NCI-H146 (cell line): ENCODE measurements at regions not wholly inside any gene's neighbourhood (a gene's known extent, or its start where the extent isn't known, plus 50 kb on each side); places are given as distances from the start of the nearest gene placed in this dataset.

Source experiments
- DNase-seq: peaks from one replicate; lab custom pipeline; 2025; lab: John Stamatoyannopoulos, UW

DNA sequence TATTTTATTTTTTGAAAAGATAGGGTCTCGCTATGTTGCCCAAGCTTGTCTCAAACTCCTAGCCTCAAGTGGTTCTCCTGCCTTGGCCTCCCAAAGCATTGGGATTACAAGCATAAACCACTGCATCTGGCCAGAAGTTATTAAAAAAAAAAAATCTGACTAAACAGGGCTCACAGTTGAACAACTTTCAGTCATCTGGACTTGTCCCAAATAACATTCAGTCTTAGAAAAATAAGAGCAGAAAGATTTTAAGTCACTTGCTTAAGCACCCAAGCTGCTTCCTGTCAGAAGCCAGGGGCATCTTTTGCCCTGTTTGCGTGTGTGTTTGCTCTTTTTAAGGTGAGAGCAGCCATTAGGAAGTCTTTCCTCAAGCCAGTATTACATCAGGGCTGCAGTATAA is 286.8 kb downstream of the LMO4 start:
- no peak for DNase-seq

DNA sequence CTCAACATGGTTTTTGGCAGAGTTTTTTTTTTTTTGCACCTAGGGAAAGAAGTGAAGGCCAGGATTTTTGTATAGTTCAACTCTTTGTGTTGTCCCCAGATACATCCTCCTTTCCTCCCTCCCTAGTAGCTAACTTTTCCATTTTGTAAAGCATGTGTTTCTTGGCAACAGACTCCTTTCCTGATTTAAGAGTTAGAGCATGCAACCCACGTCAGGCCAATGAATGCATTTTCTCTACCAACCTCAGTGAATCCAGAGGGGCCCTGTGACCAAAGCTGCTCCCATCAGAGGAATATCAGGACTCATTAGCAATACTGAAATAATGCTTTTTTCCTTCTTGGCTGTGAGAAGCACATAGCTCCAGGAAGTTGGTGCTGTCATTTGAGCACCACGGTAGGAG is 287.2 kb downstream of the LMO4 start:
- no peak for DNase-seq

DNA sequence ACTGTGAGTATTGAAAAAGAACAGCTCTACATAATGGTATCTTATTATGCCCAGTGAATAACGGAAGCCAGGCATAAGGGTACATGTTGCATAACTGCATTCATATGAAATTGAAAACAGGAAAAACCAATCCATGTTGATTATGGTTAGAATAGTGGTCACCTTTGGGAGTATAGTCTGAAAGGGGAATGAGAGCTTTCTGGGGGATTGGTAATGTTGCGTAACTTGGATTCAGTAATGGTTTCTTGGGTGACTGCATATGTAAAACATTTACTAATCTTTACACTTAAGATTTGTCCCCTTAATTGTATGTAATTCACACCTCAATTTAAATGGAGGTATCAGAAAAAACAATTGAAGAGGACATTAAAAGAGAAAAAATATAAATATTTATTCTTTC is 292.1 kb downstream of the LMO4 start:
- DNase-seq = no peak

DNA sequence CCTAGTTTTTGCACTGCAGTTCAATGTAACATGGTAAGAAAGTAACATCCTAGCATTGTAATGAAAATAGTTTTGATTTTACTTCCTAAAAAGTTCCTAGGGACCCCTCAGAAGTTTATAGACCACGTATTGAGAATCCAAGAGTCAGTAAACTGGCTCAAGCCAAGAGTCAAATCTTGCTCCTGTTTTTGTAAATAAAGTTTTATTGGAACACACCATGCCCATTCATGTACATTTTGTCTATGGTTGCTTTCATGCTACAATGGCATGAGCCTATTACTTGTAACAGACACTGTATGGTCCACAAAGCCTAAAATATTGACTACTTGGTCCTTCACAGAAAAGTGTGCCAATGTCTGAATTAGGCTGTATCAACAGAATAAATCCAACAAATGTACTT is 301.0 kb downstream of the LMO4 start:
- no peak for DNase-seq

DNA sequence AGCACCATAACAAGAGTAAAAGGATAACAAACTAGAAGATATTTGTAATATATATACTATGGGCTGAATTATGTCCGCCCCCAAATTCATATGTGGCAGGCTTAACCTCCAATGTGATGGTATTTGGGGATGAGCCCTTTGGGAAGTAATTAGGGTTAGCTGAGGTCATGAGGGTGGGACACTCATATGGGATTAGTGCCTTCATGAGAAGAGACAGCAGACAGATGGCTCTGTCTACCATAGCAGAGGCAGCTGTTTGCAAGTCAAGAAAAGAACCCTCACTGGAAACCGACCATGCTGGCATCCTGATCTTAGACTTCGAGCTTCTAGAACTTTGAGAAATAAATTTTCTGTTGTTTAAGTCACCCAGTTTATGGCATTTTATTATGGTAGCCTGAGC is 303.6 kb downstream of the LMO4 start:
- DNase-seq = no peak

DNA sequence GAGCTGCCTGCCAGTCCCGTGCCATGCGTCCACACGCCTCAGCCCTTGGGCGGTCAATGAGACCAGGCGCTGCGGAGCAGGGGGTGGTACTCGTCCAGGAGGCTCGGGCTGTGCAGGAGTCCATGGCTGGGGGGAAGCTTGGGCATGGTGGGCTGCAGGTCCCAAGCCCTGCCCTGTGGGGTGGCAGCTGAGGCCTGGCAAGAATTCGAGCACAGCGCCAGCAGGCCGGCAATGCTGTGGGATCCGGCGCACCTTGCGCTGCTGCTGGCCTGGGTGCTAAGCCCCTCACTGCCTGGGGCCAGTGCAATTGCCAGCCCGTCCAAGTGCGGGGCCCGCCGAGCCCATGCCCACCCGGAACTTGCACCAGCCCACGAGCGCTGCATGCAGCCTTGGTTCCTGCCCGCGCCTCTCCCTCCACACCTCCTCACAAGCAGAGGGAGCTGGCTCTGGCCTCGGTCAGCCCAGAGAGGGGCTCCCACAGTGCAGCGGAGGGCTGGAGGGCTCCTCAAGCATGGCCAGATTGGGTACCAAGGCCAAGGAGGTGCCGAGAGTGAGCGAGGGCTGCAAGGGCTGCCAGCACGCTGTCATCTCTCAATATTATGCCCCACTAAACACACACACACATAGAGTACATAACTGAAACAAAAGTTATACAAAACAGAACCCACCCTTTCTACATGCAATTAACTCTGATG is 307.7 kb downstream of the LMO4 start:
- no peak for DNase-seq

DNA sequence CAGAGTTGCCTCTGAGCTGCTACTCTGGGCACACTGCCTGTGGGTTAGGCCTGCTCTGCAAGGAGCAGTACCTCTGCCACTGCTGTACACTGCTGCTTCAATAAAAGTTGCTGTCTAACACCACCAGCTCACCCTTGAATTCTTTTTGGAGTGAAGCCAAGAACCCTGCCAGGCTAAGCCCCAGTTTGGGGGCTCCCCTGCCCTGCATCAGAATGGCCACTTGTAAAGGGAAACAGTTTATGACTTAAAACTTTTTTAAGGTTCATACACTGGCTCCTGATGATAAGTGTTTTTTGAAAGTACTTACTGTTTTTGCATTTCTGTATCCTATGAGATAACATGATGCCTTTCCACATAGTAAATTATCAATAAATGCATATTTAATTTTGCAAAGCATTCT is 310.0 kb downstream of the LMO4 start:
- no peak for DNase-seq

DNA sequence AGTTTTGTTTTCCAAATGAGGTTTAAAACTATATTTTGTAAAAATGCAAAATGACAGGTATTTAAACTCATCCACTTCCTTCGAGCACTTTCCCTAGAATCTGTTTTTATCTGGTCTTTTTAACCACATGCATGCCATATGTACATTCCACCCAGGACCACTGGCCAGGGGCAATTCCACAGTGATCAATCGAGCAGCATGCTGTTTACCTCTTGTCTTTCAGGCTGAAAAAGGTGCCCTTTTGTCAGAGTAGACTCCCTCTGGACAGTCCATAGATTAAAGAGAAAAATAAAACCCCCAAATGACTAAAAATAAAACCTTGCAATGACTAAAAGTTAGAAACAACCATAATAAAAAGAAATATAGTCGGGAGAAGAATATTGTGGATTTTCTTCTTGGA is 313.3 kb downstream of the LMO4 start:
- DNase-seq = no peak

DNA sequence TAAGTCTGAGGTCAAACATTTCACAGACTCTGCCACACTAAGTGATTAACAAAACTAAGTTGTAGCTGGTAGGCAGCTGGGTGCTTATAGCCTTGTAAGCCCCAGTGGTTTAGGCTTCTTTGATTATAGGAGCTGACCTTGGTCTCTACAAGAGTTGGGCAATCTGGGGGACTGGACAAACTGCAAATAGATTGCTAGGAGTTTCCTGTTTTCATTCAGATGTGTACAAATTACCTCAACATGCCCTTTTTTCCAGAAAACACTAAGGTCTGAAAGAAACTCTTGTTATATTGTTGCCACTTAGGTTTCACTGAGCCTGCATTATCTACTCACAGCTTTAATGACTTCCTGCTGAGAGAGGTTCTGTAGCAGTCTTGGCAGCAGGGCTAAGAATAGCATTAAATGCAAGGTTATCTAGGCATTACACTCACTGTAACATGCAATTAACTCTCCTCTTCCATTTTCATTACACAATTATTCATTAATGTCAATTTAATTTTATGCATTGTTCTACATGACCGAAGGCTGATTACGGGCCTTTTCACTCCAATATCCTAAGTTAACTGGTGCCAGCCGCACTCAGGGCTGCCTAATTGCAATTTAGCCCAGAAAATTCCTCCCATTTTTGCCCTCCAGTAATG is 314.0 kb downstream of the LMO4 start:
- no peak for DNase-seq

DNA sequence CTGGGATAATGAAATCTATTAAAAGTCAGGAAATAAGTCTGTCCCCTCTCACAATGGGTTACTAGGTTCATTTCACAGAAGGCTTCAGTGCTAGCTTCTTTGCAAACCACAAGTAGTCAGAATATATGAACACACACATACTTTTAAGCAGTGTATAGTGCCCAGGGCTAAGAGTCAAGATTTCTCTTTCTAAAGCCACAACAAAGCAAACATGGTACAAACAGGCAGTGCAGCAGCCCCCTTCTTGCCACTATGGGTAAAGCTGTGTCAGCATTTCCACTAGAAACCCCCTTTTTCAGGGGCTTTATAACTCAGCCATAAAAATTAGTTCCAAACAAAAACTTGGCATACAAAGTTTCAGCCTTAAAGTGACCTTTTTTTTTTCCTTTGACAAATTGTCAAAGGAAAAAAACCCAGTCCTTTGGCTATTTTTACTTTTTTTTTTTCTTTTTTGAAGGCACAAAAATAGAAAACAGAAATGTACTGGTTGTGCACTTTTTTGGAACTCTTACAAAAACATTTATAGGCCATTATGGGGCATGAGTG is 315.4 kb downstream of the LMO4 start:
- no peak for DNase-seq

DNA sequence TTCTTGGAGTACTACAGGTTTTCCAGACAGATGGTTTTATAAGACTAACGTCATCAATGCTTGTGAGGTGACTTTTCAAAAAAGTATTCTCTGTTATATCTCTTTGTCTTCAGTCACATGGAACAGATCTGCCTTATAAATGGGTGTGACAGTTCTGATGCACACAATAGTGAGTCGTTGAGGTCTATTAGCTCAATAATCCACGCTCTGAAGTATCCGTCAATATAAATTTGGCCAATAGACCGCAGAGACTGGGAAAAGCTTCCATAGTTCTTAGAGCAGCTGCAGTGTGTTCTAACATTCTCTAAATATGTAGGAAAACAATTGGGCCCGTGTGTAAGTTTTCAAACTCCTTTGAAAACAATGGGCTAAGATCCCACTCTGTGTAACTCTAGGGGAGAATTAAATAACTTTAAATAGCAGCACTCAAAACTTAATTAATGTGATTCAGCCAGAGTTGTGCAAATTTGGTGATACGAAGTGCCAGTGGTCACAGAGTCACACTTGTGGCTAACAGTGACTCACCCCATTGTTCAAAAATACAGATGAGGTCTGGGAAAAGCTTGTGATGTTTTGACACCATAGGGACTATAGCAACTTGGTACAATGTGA is 316.0 kb downstream of the LMO4 start:
- no peak for DNase-seq

DNA sequence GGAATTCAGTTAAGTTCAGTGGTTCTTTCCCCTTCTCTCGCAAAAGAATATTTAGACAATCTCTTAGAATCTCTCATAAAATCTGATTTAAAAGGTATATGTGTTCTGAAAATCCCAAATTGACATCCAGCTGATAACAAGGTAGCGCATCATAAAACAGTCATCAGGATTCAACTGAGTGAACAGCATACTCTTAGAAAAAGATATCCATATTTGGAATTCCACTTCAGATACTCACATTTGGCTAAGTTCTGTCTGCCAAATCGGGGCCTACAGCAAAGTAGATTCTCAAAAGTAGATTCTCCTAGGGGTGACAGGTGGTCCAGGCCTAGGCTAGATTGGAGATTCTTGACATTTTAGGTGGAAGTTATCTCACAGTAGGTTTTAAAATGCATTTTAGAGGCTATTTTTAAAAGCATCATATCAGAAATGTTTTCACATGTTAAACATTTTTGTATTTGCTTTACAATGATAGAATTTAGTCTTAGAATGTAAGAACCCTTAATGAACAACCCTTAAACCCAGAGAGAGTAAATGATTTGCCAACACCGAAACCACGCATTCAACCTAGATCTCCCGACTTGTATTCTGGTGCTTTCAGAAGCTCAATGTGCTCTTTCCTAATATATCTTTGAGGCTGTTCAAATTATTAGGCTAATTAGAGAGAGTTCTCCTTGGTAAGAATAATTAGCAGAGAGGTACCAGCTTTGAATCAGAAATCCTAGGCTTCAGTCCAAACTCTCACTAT is 318.9 kb downstream of the LMO4 start:
- no peak for DNase-seq

DNA sequence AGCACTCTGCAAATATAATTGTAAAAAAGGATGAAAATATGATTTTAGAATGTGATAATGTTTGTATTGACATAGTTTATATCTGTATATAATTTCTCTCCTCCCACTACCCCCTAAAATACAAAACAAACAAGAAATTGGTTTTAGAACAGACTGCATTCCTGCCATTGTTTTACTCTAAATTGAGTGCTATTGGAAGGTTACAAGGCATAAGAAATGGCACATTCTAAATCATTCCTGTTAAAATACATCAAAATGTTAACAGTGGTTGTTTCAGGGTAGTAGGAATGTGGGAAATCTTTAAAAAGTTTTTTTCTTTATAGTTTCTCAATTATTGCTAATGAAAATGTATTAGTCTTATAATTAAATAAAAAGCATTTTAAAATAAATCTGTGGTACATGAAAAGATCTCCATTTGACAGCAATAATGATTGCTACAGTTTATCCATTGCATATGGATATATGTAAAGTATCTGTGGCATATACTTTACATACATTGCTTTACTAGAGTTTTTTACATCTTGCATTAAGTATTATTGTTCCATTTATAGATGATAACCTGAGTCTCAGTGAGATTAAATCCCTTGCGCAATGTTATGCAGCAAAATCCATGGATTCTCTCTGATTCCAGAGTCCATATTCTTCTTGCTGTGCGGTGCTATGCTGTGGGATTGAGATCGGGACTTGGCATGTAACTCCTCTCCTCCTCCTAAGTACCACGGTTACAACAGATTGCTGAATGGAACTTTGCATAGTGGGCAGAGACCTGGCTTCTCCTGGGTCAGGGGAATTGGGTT is 319.8 kb downstream of the LMO4 start:
- no peak for DNase-seq

DNA sequence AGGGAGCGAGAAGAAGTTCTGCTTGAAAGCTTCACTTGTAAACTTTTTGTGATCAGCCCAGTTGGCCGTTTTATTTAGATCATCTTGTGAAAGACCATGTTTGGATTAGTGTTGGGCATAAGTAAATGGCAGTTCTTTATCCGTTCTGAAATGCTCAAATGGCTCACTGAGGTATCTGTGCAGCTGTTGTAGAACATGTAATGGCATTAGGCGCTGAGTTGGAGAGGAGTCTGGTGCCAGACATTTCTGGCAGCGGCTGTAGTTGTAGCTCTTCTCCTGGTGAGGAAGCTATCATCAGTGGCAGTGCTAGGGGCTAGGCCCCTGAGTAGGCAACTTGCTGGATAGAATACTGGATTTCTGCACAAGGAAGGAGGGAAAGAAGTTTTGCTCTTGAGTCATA is 321.6 kb downstream of the LMO4 start:
- no peak for DNase-seq

DNA sequence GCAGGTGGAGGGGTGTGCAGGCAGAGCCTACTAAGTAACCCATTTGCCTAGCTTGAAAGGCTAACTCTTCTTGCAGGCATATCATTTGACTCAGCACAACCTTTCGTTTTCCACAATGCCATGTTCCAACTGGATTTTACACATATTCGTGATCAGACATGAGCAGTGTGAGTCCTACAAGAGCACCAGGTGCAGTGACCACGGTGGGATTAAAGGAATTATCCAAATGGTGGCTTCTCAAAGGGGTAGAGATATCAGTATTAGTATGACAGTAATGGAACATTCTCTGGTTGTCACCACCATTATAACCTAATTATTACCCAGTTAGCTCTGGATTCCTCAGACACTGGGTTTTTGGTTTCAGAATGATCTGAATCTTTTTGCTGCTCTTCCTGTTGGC is 323.5 kb downstream of the LMO4 start:
- no peak for DNase-seq

DNA sequence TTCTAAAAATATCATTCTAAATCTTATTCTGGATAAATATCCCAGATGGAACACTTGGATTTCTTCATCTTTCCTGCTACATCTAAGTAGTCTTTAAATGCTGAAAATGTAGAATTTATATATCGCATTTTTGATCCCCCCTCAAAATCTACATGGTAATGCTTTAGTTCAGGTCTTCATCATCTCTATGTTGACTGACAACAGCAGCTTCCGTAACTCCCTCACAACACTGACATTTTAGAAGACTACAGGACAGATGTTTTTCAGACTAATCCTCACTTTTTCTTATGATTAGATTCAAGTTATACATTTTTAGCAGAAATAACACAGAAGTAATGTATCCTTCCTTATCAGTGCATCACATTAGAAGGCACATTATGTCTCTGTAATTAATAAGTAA is 336.5 kb downstream of the LMO4 start:
- no peak for DNase-seq

DNA sequence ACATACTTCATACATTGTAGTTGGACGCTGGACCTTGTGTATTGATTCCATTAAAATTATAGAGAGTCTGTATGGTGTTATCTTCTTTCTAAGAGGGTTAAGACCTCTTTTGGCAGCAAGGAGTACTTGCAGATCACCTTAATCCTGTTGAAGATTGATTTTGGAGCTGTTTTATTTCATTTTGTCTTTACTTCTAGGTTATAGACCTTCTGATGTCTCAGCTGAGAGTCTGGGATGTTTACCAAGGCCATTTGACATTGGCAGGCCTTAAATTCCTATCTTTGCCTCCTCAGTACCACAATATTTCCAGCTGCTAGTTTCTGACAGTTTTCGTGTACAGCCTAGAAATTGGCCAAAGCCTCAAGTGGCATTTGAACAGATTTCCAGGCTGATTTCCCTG is 338.0 kb downstream of the LMO4 start:
- DNase-seq = no peak

DNA sequence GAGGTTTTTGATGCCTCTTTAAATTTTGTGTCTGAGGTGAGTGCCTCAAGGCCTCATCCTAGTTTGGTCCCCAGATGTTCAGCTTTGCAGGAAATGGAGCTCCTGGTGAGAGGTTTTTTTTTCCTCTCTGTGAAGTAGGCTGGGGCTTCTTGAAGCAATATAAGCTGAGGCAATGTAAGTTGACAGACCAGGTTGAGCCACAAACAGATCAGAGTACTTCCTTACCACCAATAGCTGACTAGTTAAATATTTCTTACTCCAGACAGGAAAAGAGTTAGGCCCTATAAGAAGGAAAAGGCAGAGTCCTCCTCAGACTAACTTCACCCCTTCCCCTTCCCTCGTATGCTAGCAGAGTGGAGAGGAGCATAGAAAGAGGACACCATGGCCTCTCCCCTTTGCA is 341.0 kb downstream of the LMO4 start:
- DNase-seq = no peak

DNA sequence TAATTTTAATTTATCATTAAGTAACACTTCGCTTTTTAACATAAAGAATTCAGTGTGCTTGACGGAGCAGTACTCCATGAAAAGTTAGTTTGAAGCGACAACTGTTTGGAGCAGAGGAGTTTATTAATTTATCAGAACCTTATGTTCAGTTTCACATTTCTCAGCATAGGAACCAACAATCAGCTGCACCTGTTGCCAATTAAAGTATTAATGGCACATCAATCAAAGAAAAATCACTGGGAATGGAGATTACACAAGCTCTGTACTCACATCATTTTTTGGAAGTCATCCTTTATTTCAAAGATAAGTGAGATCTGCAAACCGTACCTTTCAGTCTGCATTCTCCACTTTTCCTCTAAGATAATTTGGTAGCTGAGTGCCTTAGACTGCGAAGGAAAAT is 344.6 kb downstream of the LMO4 start:
- no peak for DNase-seq

DNA sequence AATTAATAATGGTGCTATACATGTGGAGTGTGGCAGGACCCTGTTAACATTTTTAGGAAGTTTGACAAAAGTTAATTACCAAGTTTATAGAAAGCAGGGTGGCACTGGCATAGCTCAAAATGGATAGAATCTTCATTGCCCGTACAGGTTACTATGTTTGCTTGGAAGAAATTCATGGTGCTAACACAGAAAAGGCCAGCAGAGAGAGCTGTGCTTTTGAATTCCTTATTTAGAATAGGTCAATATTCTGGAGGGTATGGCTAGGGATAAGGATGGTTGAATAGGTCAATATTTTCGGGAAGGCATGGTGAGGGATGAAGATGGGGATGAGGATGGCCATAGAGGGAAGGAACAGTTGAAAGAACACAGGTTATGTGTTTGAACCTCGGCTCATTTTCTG is 345.1 kb downstream of the LMO4 start:
- DNase-seq = no peak

DNA sequence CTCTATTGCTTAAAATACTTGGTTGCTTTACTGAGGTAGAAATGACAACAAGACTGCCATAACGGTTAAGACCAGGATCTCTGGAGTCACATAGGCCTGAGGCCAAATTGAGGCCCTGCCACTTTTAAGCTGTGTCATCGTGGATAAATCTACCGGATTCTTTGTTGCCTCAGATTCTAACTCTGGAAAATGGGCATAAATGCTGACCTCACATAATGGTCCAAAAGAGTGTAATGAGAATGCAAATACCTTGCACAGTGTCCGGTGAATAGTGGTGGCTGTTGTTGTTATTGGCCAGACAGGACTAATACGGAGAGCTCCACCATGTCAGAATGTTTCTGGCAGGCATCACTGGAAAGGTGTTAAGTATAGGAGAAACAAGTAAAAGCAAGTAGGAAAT is 346.1 kb downstream of the LMO4 start:
- no peak for DNase-seq

DNA sequence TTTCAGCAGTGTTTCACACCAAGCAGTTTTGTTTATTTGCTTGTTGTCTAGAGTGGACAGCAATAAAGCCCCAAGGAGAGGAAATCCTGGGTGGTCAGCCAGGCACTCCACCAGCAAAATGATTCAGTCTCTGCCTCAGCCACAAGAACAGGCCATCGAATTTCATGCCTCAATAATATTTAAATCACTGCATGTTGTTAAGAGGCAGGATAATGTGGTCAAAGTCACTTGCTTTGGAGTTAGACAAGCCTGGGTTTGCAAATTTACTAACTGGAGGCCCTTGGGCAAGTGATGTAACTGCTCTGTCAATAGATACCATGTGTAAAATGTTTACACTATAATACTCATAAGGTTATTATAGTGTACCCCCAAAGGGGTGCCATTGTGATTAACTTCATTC is 349.6 kb downstream of the LMO4 start:
- no peak for DNase-seq
